IMR-90 (cell line): ENCODE measurements at regions not wholly inside any gene's neighbourhood (a gene's known extent, or its start where the extent isn't known, plus 50 kb on each side); places are given as distances from the start of the nearest gene placed in this dataset.

ENCODE experiments used
- ATAC-seq: fragments of 200-7000 bp; cut with Tn5 transposase; 2 replicates; pipeline ENCODE4 v1.9.1; 2020; ENCODE audit warnings: low read depth, mild to moderate bottlenecking, moderate library complexity
- BruUV-seq: library from RNA; stranded (reverse); fragments of 400-500 nt; replicated peaks from 2 replicates; lab custom pipeline; 2021; lab: Mats Ljungman, UMichigan
- CTCF ChIA-PET: fragments of 300-600 bp; formaldehyde crosslinking; extraction: SDS; loops from one replicate; lab custom pipeline; 2021; ENCODE audit warnings: antibody characterized with exemption; lab: Yijun Ruan, JAX
- POLR2A ChIA-PET: fragments of 300-600 bp; sonication (Branson Sonifier 250); formaldehyde crosslinking; loops from one replicate; lab custom pipeline; 2022; ENCODE audit warnings: antibody characterized with exemption; ENCODE audit not compliant: unreplicated experiment; lab: Charles Lee
- DNase-seq: peaks from one replicate; pipeline ENCODE4 v3.0.0; 2013
- H2AFZ ChIP-seq: replicated peaks from 2 replicates; pipeline ENCODE3; 2013; ENCODE audit warnings: low read length, mild to moderate bottlenecking; ENCODE audit not compliant: poor library complexity
- H2AK5ac ChIP-seq: 2 replicates; pipeline ENCODE4 v1.6.1; 2013; ENCODE audit warnings: low read depth, low read length, inconsistent platforms
- H2AK9ac ChIP-seq: replicated peaks from 2 replicates; pipeline ENCODE3; 2013; ENCODE audit warnings: mild to moderate bottlenecking, low read depth, low read length, moderate library complexity; ENCODE audit not compliant: poor library complexity
- H2BK120ac ChIP-seq: 2 replicates; pipeline ENCODE4 v1.6.1; 2013; ENCODE audit warnings: low read depth, low read length, inconsistent platforms
- H2BK15ac ChIP-seq: 3 replicates; pipeline ENCODE4 v1.6.1; 2013; ENCODE audit warnings: low read depth, low read length, inconsistent platforms
- H2BK20ac ChIP-seq: 2 replicates; pipeline ENCODE4 v1.6.1; 2013; ENCODE audit warnings: low read depth, mild to moderate bottlenecking, inconsistent platforms, low read length, moderate library complexity
- H2BK5ac ChIP-seq: 2 replicates; pipeline ENCODE4 v1.6.1; 2013; ENCODE audit warnings: mild to moderate bottlenecking, low read depth, low read length, inconsistent platforms; ENCODE audit not compliant: poor library complexity, severe bottlenecking
- H3K14ac ChIP-seq: replicated peaks from 2 replicates; pipeline ENCODE4 v1.6.1; 2013; ENCODE audit warnings: low read depth, low read length, inconsistent platforms
- H3K18ac ChIP-seq: 2 replicates; pipeline ENCODE4 v1.6.1; 2013; ENCODE audit warnings: low read depth, low read length, control low read depth
- H3K23ac ChIP-seq: 2 replicates; pipeline ENCODE4 v1.6.1; 2013; ENCODE audit warnings: low read depth, low read length, inconsistent platforms
- H3K27ac ChIP-seq: 2 replicates; pipeline ENCODE4 v1.5.1; 2013; ENCODE audit warnings: mild to moderate bottlenecking, control low read depth, low read length; ENCODE audit not compliant: insufficient read depth
- H3K27me3 ChIP-seq: 2 replicates; pipeline ENCODE4 v1.6.1; 2013; ENCODE audit warnings: low read length; ENCODE audit not compliant: control insufficient read depth, insufficient read depth
- H3K36me3 ChIP-seq: 2 replicates; pipeline ENCODE4 v1.6.1; 2013; ENCODE audit warnings: low read length, mixed read lengths; ENCODE audit not compliant: control insufficient read depth, insufficient read depth
- H3K4ac ChIP-seq: 2 replicates; pipeline ENCODE4 v1.6.1; 2013; ENCODE audit warnings: low read depth, low read length, inconsistent platforms
- H3K4me1 ChIP-seq: 2 replicates; pipeline ENCODE4 v1.6.1; 2013; ENCODE audit warnings: low read length, mixed read lengths; ENCODE audit not compliant: control insufficient read depth, insufficient read depth
- H3K4me2 ChIP-seq: 2 replicates; pipeline ENCODE4 v1.6.1; 2013; ENCODE audit warnings: low read depth, mild to moderate bottlenecking, control low read depth, low read length, moderate library complexity
- H3K4me3 ChIP-seq: 2 replicates; pipeline ENCODE4 v1.5.1; 2013; ENCODE audit warnings: low read depth, mild to moderate bottlenecking, control low read depth, low read length, moderate library complexity; ENCODE audit not compliant: insufficient read depth
- H3K56ac ChIP-seq: 2 replicates; pipeline ENCODE4 v1.6.1; 2013; ENCODE audit warnings: low read length, inconsistent platforms; ENCODE audit not compliant: insufficient read depth; ENCODE audit errors: extremely low read depth
- H3K79me1 ChIP-seq, 2 experiments: 2 replicates each; pipeline ENCODE4 v1.6.1; 2013; ENCODE audit warnings: low read length in 2 of 2, inconsistent platforms in 1 of 2, low read depth in 1 of 2
- H3K9ac ChIP-seq: 2 replicates; pipeline ENCODE4 v1.6.1; 2013; ENCODE audit warnings: low read depth, low read length, control low read depth
- H3K9me1 ChIP-seq: 2 replicates; pipeline ENCODE4 v1.6.1; 2013; ENCODE audit warnings: low read length, inconsistent platforms; ENCODE audit not compliant: insufficient read depth
- H3K9me3 ChIP-seq: 2 replicates; pipeline ENCODE4 v1.6.1; 2013; ENCODE audit warnings: low read length; ENCODE audit not compliant: control insufficient read depth, insufficient read depth
- H4K20me1 ChIP-seq: 2 replicates; pipeline ENCODE4 v1.6.1; 2013; ENCODE audit warnings: low read length, inconsistent platforms; ENCODE audit not compliant: insufficient read depth
- H4K5ac ChIP-seq: 2 replicates; pipeline ENCODE4 v1.6.1; 2013; ENCODE audit warnings: mild to moderate bottlenecking, low read depth, low read length, control low read depth
- H4K8ac ChIP-seq, 2 experiments: 2 replicates each; pipeline ENCODE4 v1.6.1; 2013; ENCODE audit warnings: low read depth in 2 of 2, low read length in 2 of 2, control low read depth in 1 of 2, inconsistent platforms in 1 of 2
- H4K91ac ChIP-seq: 2 replicates; pipeline ENCODE4 v1.6.1; 2013; ENCODE audit warnings: low read depth, low read length, inconsistent platforms; ENCODE audit not compliant: insufficient read depth
- BHLHE40 ChIP-seq: fragments of 150-350 bp; IDR thresholded peaks from 2 replicates; pipeline ENCODE4 v1.6.1; 2016; ENCODE audit warnings: mild to moderate bottlenecking, low read depth, low read length
- CEBPB ChIP-seq: IDR thresholded peaks from 2 replicates; pipeline ENCODE4 v1.6.1; 2012; ENCODE audit warnings: low read depth, low read length, improper control_type of control experiment
- FOS ChIP-seq: fragments of 150-350 bp; IDR thresholded peaks from 2 replicates; pipeline ENCODE4 v1.6.1; 2016; ENCODE audit warnings: low read depth, low read length
- MAFK ChIP-seq: IDR thresholded peaks from 2 replicates; pipeline ENCODE4 v1.6.1; 2012; ENCODE audit warnings: low read depth, low read length, improper control_type of control experiment
- MAZ ChIP-seq: IDR thresholded peaks from 2 replicates; pipeline ENCODE4 v1.6.1; 2012; ENCODE audit warnings: low read depth, mild to moderate bottlenecking, low read length, improper control_type of control experiment, moderate library complexity, borderline replicate concordance
- NFE2L2 ChIP-seq: fragments of 150-350 bp; IDR thresholded peaks from 2 replicates; pipeline ENCODE4 v1.6.1; 2016; ENCODE audit warnings: low read depth, mild to moderate bottlenecking, low read length
- RFX5 ChIP-seq: IDR thresholded peaks from 2 replicates; pipeline ENCODE4 v1.8.0; 2012; ENCODE audit warnings: low read depth, mild to moderate bottlenecking, low read length, moderate library complexity
- USF2 ChIP-seq: fragments of 150-350 bp; IDR thresholded peaks from 2 replicates; pipeline ENCODE4 v1.6.1; 2017; ENCODE audit warnings: mild to moderate bottlenecking, antibody characterized with exemption, low read length, low read depth
- WGBS, 2 experiments: methylation state at CpG; one replicate each; pipeline versions ENCODE4 v1.1.5 to v1.1.7; 2013; ENCODE audit warnings: missing lambda C conversion rate in 2 of 2; ENCODE audit not compliant: insufficient read length in 1 of 2; ENCODE audit errors: extremely low coverage in 2 of 2; 5-methylcytosine and 5-hydroxymethylcytosine counted together
- dilution Hi-C: fragments of 300-500 bp; cut with HindIII; formaldehyde crosslinking; loops from one replicate; pipeline ENCODE4 v1.14.3; 2018; ENCODE audit warnings: low sequenced_read_pairs; ENCODE audit not compliant: unreplicated experiment
- in situ Hi-C: fragments of 300-500 bp; cut with MboI; formaldehyde crosslinking; loops from 3 replicates; pipeline ENCODE4 v1.14.3; 2019; ENCODE audit warnings: low sequenced_read_pairs, inconsistent platforms, mixed read lengths
- intact Hi-C: fragments of 100-400 bp; cut with micrococcal nuclease; formaldehyde crosslinking; loops from 2 replicates; pipeline ENCODE4 v1.10.0; 2022

GRCh38 chr14:35956376-35957085 lies 130.4 kb downstream of the BRMS1L start:
- no peaks in the 10 kb centered on the region for H4K20me1 ChIP-seq
- no peak overlapping the region for H2AFZ ChIP-seq
- H3K4ac ChIP-seq, result no peak overlapping the region
- H3K4me3 ChIP-seq, result no peak overlapping the region
- no peak overlapping the region for H3K9ac ChIP-seq
- H3K4me2 ChIP-seq, result no peak overlapping the region
- H3K4me1 ChIP-seq, result no peaks in the 10 kb centered on the region
- H4K91ac ChIP-seq, result no peak overlapping the region
- H4K8ac ChIP-seq, result no peak overlapping the region
- H3K27me3 ChIP-seq, result peaks cover 1% of the 10 kb centered on the region
- no peaks in the 10 kb centered on the region for H3K36me3 ChIP-seq
- no peak overlapping the region for H2BK20ac ChIP-seq
- WGBS, 2 experiments, result 58% methylated on average over 4 of the region's 13 CpGs; no CpG with 5 or more reads in 1 of the 2 experiments
- H3K56ac ChIP-seq, result no peak overlapping the region
- no TSS peak for BruUV-seq
- no peak for TF ChIP-seq NFE2L2
- no peak for TF ChIP-seq MAZ
- no peak for TF ChIP-seq RFX5
- TF ChIP-seq FOS, result no peak
- TF ChIP-seq CEBPB, result no peak
- no peak for TF ChIP-seq BHLHE40
- TF ChIP-seq USF2, result no peak
- TF ChIP-seq MAFK, result no peak
- DNase-seq (no peak), ATAC-seq (no peak)
- dilution Hi-C loops (no loop called here), in situ Hi-C loops (no loop called here), intact Hi-C loops (no loop called here)
- no peak overlapping the region for H2BK5ac ChIP-seq
- CTCF ChIA-PET, result no interaction called here
- no peak overlapping the region for H4K5ac ChIP-seq
- no peak overlapping the region for H3K18ac ChIP-seq
- H3K79me1 ChIP-seq, result no peaks in the 10 kb centered on the region
- H3K14ac ChIP-seq, result no peak overlapping the region
- H3K23ac ChIP-seq, result no peak overlapping the region
- H3K9me3 ChIP-seq, result no peaks in the 10 kb centered on the region
- no peak overlapping the region for H2AK9ac ChIP-seq
- H2AK5ac ChIP-seq, result no peak overlapping the region
- H3K27ac ChIP-seq, result no peak overlapping the region
- H2BK120ac ChIP-seq, result no peak overlapping the region
- H3K9me1 ChIP-seq, result no peaks in the 10 kb centered on the region
- H2BK15ac ChIP-seq, result no peak overlapping the region
- POLR2A ChIA-PET, result no interaction called here
